Natural killer cell (primary cell): ENCODE measurements at regions not wholly inside any gene's neighbourhood (a gene's known extent, or its start where the extent isn't known, plus 50 kb on each side); places are given as distances from the start of the nearest gene placed in this dataset.

Experiments used
- ATAC-seq, 3 donors: fragments of 150-1000 bp in 2 of 3; fragments of 200-7000 bp in 1 of 3; cut with Tn5 transposase; 1 replicate in 1 of 3; 2 replicates in 2 of 3; pipeline ENCODE4 v1.10.0; 2021; ENCODE audit warnings: mild to moderate bottlenecking in 2 of 3, moderate library complexity in 2 of 3
- DNase-seq, 2 donors: peaks; one replicate each; pipeline versions ENCODE4 v3.0.0 to v3.0.0-alpha.2; 2013 to 2021; ENCODE audit warnings: mixed read lengths in 1 of 2
- H3K27ac ChIP-seq: one replicate; pipeline ENCODE4 v1.5.1; 2013; ENCODE audit warnings: mild to moderate bottlenecking, low read length
- H3K27me3 ChIP-seq: one replicate; pipeline ENCODE4 v1.6.1; 2013; ENCODE audit warnings: low read length; ENCODE audit not compliant: control insufficient read depth, insufficient read depth
- H3K36me3 ChIP-seq: one replicate; pipeline ENCODE4 v1.6.1; 2013; ENCODE audit warnings: low read length; ENCODE audit not compliant: control insufficient read depth, insufficient read depth
- H3K4me1 ChIP-seq: one replicate; pipeline ENCODE4 v1.6.1; 2013; ENCODE audit warnings: low read length; ENCODE audit not compliant: control insufficient read depth, insufficient read depth
- H3K4me3 ChIP-seq: one replicate; pipeline ENCODE4 v1.5.1; 2013; ENCODE audit warnings: low read length
- H3K9me3 ChIP-seq: one replicate; pipeline ENCODE4 v1.6.1; 2013; ENCODE audit warnings: low read length; ENCODE audit not compliant: control insufficient read depth, insufficient read depth
- H3K27ac Mint-ChIP-seq, 2 donors: one replicate each; pipeline ENCODE4 v1.8.0; 2022; ENCODE audit warnings: mild to moderate bottlenecking in 2 of 2, mixed read lengths in 2 of 2, moderate library complexity in 1 of 2
- H3K27me3 Mint-ChIP-seq, 2 donors: one replicate each; pipeline ENCODE4 v1.8.0; 2022; ENCODE audit warnings: low read depth in 2 of 2, mixed read lengths in 2 of 2
- H3K36me3 Mint-ChIP-seq: one replicate; pipeline ENCODE4 v1.8.0; 2022; ENCODE audit warnings: mixed read lengths
- H3K4me1 Mint-ChIP-seq, 2 donors: one replicate each; pipeline ENCODE4 v1.8.0; 2022; ENCODE audit warnings: mixed read lengths in 2 of 2
- H3K4me3 Mint-ChIP-seq: one replicate; pipeline ENCODE4 v1.8.0; 2022; ENCODE audit warnings: mild to moderate bottlenecking, moderate library complexity, mixed read lengths
- H3K9me3 Mint-ChIP-seq, 2 donors: one replicate each; pipeline ENCODE4 v1.8.0; 2022; ENCODE audit warnings: mixed read lengths in 2 of 2
- CTCF ChIP-seq: fragments of 200-600 bp; IDR thresholded peaks from one replicate; pipeline ENCODE4 v1.8.0; 2022; ENCODE audit warnings: antibody characterized with exemption
- WGBS: methylation state at CpG from one replicate; pipeline ENCODE4 v1.1.7; 2013; ENCODE audit warnings: missing lambda C conversion rate; ENCODE audit not compliant: insufficient coverage; 5-methylcytosine and 5-hydroxymethylcytosine counted together
- intact Hi-C: fragments of 100-400 bp; cut with micrococcal nuclease; formaldehyde crosslinking; loops from one replicate; pipeline ENCODE4 v1.14.2; 2022

GRCh38 chr3:117443014-117443413 is 733.4 kb downstream of the TUSC7 start:
- Histone ChIP-seq H3K9me3 (no peaks in the 10 kb centered on the region), H3K36me3 (no peaks in the 10 kb centered on the region), H3K4me3 (no peak overlapping the region), H3K4me1 (no peaks in the 10 kb centered on the region), H3K27ac (no peak overlapping the region), H3K27me3 (no peaks in the 10 kb centered on the region)
- DNase-seq = no peak
- H3K36me3 Mint-ChIP-seq = no peaks in the 10 kb centered on the region
- H3K9me3 Mint-ChIP-seq = peaks cover 5 to 7% of the 10 kb centered on the region in 2 donors
- no peak overlapping the region for H3K27ac Mint-ChIP-seq
- WGBS = 100% methylated on average over 2 of the region's 5 CpGs
- no peak overlapping the region for H3K4me3 Mint-ChIP-seq
- no peak for ATAC-seq
- no peak for TF ChIP-seq CTCF
- no peaks in the 10 kb centered on the region for H3K4me1 Mint-ChIP-seq
- no peaks in the 10 kb centered on the region for H3K27me3 Mint-ChIP-seq
- intact Hi-C loops = no loop called here

DNA sequence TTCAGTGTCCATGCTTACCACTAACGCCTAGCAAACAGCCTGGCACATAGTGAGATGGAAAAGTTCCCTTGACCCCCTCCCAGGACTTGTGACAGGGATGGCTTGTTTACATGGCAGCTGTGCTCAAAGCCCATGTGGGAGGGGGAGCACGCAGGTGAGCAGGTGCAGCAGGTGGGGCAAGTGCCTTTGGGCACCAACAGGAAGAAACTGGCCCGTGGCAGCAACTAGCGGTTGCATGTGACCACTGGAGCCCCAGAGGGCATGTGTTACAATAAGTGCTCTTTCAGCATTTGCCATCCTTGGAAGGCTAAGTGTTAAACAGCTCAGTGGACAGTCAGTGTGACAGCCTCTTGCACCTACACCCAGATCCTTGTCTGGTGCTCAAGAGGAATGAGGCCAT is 734.6 kb downstream of the TUSC7 start:
- no peaks in the 10 kb centered on the region for H3K36me3 Mint-ChIP-seq
- intact Hi-C loops = no loop called here
- DNase-seq (no peak), ATAC-seq (no peak)
- no peaks in the 10 kb centered on the region for H3K4me1 Mint-ChIP-seq
- Histone ChIP-seq H3K4me3 (no peak overlapping the region), H3K27ac (no peak overlapping the region), H3K27me3 (no peaks in the 10 kb centered on the region), H3K9me3 (no peaks in the 10 kb centered on the region), H3K36me3 (no peaks in the 10 kb centered on the region), H3K4me1 (no peaks in the 10 kb centered on the region)
- no peak overlapping the region for H3K4me3 Mint-ChIP-seq
- no peak overlapping the region for H3K27ac Mint-ChIP-seq
- H3K27me3 Mint-ChIP-seq = no peaks in the 10 kb centered on the region
- peaks cover 5 to 7% of the 10 kb centered on the region in 2 donors for H3K9me3 Mint-ChIP-seq
- TF ChIP-seq CTCF = no peak
- 78% methylated on average over 4 of the region's 4 CpGs for WGBS

DNA sequence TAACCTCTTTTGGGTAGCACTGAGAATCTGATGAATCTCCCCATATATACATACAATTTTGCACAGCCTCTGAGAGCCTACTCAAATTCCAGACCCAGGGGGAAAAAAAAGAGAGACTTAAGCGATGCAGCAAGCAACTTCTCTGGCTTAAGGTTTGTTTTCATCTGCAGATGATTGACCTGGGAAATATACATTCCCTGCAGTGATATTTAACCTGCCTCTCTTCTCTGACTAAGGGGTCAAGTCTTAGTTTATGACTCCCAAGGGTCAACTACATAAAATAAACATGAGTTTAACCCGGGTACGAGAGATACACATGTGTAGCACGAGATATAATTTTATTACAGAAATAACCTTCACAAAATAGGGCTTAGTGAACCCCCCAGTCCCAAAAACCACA is 737.8 kb downstream of the TUSC7 start:
- intact Hi-C loops = no loop called here
- Histone ChIP-seq H3K4me3 (no peak overlapping the region), H3K36me3 (no peaks in the 10 kb centered on the region), H3K27ac (no peak overlapping the region), H3K4me1 (no peaks in the 10 kb centered on the region), H3K9me3 (no peaks in the 10 kb centered on the region), H3K27me3 (no peaks in the 10 kb centered on the region)
- H3K36me3 Mint-ChIP-seq = no peaks in the 10 kb centered on the region
- no peaks in the 10 kb centered on the region for H3K4me1 Mint-ChIP-seq
- H3K9me3 Mint-ChIP-seq = peaks cover 0 to 2% of the 10 kb centered on the region in 2 donors
- DNase-seq = no peak
- no peak overlapping the region for H3K4me3 Mint-ChIP-seq
- 90% methylated on average over 4 of the region's 4 CpGs for WGBS
- ATAC-seq = no peak
- H3K27me3 Mint-ChIP-seq = no peaks in the 10 kb centered on the region
- no peak for TF ChIP-seq CTCF
- H3K27ac Mint-ChIP-seq = no peak overlapping the region

- H3K36me3 Mint-ChIP-seq = no peaks in the 10 kb centered on the region
Observed at GRCh38 chr3:117450026-117450425, 740.4 kb downstream of the TUSC7 start.

More at GRCh38 chr3:117450026-117450425, 740.4 kb downstream of the TUSC7 start:
- Mint-ChIP-seq H3K4me1 (no peaks in the 10 kb centered on the region), H3K4me3 (no peak overlapping the region), H3K9me3 (no peaks in the 10 kb centered on the region), H3K27ac (no peak overlapping the region), H3K27me3 (no peaks in the 10 kb centered on the region)
- Histone ChIP-seq H3K4me1 (no peaks in the 10 kb centered on the region), H3K4me3 (no peak overlapping the region), H3K36me3 (no peaks in the 10 kb centered on the region), H3K9me3 (no peaks in the 10 kb centered on the region), H3K27me3 (no peaks in the 10 kb centered on the region), H3K27ac (no peak overlapping the region)
- no peak for TF ChIP-seq CTCF
- WGBS = no CpG with 5 or more reads among the region's 4 CpGs
- intact Hi-C loops = no loop called here
- ATAC-seq = no peak
- no peak for DNase-seq
